Stimulated activated CD8-positive, alpha-beta memory T cell treated with anti-CD3 and anti-CD28 coated beads, Interleukin-12 subunit alpha, Interleukin-12 subunit beta, amount 100 ng/mL, for 24 hours (primary cell): ENCODE measurements at regions not wholly inside any gene's neighbourhood (a gene's known extent, or its start where the extent isn't known, plus 50 kb on each side); places are given as distances from the start of the nearest gene placed in this dataset.
"Not testable (repeated sequence)": the region's sequence is repeated elsewhere in the genome, so short reads cannot be mapped to it uniquely, and the experiment has no call there.

Experiments used
- DNase-seq: peaks from one replicate; pipeline ENCODE4 v3.0.0-alpha.2; 2020; ENCODE audit errors: extremely low read depth

DNA sequence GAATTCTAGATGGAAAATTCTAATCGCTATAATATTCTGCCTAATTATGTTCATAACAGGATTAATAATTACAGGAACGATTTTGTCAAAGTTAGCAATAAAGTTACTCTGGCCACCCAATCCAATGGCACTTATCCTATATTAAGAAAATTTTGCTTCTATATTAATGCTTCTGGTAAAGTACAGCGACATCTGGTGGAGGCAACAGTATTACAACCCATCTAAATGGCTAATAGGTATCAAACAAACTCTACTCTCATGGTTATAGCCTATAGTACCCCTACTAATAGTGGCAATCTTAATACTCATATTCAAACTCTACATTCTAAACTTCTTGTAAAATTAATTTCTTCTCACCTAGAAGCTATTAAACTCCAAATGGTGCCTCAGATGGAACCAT, 1084.7 kb upstream of the LRRTM1 start:
- DNase-seq: no peak

DNA sequence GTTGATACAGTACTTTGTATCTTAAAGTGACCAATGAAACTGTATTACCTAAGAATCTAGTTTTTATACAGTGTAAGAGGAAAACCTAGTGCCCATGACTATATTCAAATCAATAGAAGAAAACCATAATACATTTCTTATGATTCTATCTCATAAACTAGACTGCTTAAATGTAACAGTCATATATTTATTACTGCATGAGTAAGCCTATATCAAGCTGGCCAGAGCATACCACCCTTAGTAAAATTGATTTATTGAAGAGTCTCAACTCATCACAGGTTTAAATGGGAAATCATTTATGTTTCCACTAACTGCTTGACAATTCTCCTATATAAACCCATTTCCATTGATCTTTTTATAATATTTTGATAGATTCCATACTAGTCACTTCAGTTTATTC, 1059.2 kb upstream of the LRRTM1 start:
- DNase-seq: no peak

DNA sequence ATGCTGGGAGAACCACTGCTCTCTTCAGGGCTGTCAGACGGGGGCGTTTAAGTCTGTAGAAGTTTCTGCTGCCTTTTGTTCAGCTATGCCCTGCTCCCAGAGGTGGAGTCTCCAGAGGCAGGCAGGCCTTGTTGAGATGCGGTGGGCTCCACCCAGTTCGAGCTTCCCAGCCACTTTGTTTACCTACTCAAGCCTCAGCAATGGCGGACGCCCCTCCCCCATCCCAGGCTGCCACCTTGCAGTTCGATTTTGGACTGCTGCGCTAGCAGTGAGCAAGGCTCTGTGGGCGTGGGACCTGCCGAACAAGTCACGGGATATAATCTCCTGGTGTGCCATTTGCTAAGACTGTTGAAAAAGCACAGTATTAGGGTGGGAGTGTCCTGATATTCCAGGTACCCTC, 1057.9 kb upstream of the LRRTM1 start:
- DNase-seq: not testable (repeated sequence)

DNA sequence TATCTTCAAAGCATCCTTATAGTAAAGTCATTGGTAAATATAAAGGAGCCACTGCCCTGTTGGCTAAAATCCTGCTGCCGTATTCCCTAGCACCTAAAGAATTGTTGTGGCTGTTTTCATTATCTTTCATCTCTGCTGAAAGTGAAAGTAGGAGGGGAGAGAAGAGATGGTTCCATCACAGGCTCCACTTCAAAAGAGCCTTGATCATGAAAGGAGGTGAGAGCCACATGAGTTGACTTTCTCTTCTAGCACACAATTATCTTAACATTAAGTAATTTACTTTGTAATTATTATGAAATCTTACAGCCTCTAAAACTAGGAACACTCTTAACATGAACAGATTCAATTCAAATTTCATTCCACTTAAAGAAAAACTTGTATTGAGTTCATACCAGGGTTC, 1050.9 kb upstream of the LRRTM1 start:
- no peak for DNase-seq

DNA sequence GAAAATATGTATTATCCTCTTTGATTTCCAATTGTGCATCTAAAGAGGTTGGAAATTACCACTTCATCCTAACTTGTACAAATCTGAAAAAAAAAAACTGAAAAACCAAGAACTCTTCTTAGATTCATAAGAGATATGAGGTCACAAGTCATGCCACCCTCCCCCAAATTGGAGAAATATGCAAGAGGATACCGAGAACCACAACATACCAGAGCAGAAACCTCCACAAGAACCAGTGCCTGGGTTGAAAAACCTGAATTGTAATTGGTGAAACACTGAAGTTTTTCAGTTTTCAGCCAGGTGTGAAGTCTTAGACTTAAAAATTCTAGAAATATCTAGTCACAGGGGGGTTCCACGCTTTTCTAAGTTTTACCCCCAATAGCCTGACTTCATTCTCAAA, 1029.5 kb upstream of the LRRTM1 start:
- DNase-seq: no peak

DNA sequence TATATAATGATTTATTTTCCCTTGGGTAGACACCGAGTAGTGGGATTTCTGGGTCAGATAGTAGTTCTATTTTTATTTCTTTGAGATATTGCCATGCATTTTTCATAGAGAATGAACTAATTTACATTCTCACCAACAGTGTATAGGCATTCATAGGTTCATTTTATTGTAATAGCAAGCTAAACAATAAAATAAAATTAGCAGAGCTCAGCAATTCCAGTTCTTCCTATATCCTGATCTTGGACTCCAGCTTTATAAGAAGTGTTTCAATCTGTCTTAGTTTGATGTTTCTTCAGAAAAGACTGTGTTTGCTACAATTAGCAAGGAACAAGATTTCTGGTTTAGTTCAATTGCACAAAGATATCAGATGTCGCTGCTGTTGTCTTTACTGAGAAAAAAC, 1024.4 kb upstream of the LRRTM1 start:
- no peak for DNase-seq

DNA sequence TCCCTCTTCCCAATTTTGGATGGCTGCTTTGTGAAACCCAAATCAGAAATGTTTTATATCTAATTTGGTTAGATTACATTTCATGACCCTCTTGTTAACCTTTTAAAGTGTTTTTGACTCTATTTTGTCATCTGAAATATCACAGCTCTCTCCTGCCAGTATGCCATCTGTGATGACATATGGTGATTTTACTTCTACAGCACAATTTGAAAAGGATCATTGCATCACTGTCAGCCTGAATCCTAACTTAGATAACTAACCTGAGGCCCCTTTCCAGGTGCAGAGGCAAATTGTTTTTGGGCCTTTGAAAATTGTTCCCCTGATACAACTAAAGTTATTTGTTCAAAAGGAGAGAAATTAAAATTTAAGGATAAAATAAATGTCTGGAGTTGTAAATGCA, 1023.4 kb upstream of the LRRTM1 start:
- no peak for DNase-seq

DNA sequence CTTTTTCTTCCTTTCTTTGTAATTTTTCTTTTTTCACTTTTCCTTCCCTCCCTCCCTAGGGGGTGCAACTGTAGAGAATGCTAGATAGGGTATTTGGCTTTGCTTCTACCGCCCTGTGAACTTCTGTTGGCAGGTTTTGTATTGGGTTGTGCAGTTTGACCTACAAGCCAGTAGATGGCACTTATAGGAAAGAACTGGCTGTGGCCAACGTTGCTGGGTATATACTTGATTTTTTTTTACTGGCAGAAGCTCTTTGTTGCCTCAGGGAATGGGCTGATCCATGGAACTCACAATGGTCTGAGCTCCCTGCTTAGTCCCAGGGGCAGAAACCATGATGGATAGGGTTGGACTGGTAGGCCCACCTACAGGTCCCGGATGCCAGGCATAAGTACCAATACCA, 1019.5 kb upstream of the LRRTM1 start:
- DNase-seq: no peak

DNA sequence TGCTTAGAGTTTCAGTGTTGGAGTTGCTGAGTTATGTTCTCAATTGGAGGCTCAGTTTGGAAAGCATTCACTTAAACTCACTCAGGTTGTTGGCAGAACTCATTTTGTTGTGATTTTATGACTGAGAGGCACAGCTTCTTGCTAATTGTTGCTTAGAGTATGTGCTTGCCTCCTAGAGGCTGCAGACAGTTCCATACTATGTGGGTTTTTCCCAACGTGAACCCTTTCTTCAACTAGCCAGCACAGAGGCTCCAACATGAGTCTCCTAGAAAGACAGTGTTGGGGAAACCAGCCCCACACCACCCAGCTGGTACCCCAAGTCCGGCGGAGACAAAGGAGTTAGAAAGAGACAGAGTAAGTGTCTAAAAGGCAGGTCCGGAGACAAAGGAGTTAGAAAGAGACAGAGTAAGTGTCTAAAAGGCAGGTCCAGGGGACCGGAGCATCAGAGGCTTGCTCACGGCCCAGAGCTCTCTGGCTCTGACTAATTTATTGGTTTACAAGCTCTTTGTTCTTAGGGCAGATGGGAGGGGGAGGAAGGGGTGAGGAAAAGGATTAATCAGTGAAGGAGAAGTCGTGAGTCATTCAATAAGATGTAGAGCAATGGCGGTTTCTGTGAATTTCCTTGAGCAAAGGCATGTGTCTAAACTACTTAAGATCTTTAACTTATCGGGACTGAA, 999.7 kb upstream of the LRRTM1 start:
- DNase-seq: no peak

DNA sequence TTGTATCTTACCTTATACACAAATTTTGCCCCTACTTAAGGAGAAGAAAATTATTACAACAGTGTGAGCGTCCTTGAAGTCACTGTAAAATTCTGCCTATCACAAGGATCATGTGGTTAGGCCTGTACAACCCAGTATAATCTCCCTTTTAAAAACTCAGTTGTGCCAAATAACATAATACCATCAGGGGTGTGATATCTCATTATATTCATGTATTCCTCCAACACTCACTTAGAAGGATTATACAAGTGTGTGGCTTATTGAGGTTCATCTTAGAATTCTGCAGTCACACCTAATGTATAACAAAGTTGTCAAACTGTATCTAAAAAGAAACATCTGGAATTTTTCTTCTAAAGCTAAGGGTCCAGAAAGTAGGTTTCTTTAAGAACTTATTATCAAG, 998.8 kb upstream of the LRRTM1 start:
- no peak for DNase-seq

DNA sequence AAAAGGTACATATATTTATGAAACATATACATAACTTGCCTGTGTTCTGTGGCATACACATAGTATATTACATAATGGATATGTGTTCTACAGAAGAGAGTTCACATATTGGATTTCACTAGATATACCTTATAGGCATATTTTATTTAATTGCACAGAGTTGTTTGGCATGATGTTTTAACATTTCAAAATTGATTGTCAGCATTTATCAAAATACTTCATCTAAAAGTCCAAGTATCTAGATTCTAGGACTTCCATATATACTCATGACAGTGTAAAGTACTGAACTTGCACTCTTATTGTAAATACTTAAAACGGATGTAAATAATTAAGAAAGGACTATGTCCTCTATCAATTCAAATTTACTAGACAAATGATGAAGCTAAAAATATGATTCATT, 995.3 kb upstream of the LRRTM1 start:
- DNase-seq: no peak

DNA sequence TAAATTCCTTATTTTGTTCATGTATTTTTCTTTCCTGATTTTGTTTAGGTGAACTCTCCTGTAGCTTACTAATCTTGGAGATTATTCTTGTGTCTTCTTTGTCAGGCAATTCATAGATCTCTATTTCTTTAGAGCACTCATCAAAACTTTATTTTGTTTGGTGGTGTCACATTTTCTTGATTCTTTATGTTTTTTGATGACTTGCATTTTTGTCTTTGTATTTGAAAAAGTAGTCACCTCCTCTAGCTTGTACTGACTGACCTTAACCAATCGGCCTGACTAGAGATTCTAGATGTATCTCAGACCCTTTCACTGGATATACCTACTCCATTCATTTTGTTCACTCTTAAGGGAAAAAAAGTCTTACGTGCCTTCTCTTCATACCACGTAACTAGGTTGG, 986.3 kb upstream of the LRRTM1 start:
- DNase-seq: no peak

DNA sequence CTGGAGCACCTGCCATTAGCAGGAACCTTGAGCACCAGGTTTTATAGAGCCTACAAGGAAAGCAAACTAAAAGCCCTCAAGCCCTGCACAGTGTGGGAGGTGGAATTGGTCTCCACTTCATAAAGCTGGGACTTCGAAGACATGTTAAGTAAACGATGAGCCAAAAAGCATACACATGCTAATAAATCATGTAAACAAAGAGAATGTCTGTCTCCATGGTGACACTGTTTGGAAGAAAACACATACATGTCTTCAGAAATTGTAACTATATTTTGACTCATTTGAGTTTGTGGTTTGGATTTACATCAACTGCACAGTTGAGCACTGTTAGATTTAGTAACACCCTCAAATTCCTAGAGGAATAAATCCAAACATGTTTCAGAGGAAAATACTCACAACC, 978.5 kb upstream of the LRRTM1 start:
- DNase-seq: no peak

DNA sequence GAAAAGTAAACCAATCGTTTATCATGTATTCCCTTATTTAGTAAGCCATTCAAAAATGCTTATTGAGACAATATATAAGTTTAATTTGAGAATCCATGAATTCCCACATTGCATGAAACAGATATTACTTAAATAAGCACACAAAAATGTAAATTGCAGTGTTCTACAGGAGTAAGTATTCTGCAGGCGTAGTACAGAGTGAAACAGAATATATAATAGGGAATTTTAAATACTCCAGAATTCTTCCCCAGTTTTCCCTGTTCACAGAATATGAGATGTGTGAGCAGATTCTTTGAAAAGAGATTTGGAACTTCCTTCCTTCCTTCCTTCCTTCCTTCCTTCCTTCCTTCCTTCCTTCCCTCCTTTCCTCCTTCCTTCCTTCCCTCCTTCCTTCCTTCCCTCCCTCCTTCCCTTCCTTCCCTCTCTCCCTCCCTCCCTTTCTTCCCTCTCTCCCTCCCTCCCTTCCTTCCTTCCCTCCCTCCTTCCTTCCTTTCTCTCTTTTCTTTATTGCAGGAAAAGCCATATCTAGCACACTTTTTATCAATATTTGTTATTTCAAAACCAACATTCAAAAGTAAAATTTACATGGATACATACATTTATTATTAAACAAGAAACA, 977.7 kb upstream of the LRRTM1 start:
- DNase-seq: no peak

DNA sequence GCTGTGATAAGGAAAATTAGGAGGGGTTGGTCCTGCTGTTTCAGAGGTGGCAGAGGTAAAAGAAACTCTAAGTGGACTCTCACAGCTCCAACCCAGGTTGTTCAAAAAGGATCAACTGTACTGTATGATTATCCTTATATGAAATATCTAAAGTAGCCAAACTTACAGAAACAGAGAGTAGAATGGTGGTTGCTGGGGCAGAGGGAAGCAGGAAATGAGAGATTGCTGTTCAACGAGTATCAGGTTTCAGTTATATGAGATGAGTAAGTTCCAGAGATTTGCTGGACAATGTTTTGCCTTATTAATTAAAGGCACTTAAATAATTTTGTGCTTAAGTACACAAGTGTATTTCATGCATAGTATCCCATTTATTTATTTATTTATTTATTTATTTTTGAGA, 972.0 kb upstream of the LRRTM1 start:
- DNase-seq: no peak

DNA sequence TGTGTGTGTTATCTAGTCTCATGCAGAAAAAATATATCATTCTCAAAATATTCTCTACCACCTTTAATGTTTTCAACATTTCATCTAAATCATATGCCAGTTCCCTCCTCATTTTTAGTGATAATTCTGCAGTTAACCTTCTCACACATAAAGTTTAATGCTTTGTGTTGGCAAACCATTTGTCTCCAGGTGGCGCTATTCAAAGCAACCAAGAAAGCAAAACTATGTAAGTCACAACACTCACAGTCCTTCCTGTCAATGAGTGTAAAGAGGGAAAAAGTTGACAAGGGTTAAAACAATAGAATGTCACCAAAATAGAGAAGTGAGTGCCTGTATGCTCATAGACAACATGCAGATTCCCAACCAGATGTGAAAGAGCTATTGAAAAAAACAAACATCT, 961.6 kb upstream of the LRRTM1 start:
- DNase-seq: no peak

DNA sequence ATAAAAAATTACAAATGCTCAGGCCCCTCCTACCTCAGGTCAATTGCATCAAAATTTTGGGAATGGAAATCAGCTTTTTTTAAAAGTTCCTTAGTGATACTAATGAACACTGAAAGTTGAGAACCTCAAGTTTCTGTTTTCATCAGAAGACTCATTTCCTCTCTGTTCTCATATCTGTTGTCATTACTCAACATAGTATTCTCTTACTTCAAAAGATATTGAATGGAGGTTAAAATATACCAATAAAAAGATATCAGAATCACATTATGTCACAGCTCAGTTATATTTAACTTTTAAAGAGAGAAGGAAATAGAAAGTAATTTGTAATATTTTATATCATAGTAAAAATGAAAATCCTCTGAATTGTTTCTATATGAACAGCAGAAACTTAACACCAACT, 959.4 kb upstream of the LRRTM1 start:
- no peak for DNase-seq

DNA sequence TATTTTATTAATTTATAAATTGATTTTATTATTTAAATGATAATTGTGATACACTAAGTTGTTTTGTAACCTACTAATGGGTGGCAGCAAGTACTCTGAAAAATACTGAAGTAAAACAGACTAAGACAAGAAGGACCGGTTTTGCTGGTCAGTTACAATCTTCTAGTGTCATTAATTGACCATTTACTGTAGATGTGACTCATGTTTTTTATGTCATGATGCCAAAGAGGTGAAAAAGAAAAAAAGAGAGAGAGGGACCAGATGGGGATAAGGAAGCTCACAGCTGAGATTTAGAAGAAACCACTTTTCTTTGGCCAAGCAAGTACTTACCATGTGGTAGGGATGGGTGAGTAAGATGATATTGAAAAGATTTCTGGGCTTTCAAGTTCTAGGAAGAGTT, 955.8 kb upstream of the LRRTM1 start:
- no peak for DNase-seq

DNA sequence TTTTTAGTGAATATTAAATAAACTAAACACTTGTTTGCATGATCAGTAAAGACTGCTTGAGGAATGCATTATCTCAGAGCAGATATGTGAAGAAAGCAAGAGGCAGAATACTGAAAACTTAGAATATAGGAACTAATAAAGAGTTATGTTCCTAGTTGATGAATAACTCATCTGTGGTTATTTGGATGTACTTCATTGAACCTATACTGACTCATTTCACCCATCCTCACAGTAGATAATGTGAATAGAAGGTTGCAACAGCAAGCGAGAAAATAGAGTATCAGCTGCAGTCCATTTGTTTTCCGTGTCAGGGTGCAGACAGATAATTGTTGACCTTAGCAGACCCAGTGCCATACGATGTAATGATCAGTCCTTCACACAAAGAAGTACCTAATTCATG, 945.7 kb upstream of the LRRTM1 start:
- DNase-seq: no peak

DNA sequence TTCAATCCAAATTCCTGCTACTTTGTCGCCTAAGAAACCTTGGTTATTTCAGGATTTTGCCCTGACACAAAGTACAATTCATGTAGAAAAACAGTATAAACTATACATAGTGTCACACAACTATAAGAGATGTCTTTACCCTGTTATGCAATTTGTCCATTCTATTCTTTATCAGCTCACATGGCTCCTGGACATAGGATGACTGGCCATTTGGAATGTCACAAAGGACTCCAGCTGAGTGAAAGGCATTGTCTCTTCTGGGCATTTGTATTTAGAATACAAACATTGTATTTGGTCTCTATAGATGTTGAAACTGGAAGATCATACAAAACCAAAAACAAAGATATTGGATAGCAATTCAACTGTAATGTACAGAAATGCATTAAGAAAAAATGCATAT, 944.6 kb upstream of the LRRTM1 start:
- no peak for DNase-seq

DNA sequence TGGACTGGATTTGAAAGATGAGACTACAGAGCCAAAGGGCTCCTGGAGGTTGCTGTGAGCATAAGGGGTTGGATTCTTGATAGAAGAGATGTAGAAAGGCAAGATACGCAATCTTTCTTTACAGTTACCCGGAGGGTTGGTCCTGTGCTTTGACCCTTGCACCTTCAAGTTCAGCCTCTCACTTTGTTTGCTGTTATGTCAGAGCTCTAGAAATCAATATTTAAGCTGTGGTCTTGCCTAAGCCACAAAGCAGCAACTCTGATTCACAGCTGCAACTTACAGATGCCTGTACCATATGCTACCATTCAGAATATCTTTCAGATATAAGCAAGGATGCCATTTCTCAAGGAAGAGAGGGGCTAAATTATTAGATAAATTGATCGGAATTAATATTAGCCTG, 943.1 kb upstream of the LRRTM1 start:
- DNase-seq: no peak

DNA sequence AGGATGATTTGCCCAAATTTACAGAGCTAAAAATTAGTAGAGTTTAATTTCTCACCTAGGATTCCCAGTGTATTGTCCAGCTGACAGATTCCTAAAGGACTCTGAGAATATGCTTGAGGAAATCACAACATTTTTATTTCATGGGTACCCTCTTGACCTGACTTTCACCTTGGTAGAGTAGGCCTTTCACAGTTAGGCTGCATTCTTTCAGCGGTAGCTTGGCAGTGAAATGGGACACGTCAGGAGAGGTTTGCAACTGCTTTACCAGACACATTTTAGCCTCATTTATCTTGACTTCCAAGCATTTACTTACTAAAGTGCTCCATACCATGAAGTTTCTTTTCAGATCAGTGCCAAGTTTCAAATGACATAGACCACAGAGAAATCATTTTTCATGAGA, 937.9 kb upstream of the LRRTM1 start:
- DNase-seq: no peak

DNA sequence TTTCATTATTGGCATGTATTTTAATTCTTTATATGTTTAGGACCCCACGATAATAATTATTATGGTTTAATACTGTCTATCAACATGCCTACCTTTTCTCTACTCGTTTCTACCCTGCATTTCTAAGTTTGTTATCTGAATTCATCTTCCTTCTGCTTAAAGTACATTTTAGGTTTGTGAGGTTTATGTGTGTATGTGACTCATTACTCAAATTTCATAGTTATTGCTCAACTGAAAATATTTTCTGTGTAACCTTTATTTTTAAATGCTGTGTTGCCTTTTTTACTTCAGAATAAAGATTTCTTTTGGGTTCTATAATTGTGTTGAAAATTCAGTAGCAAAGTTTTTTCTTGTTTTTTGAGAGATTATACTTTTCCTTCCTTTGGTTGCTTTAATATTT, 933.9 kb upstream of the LRRTM1 start:
- no peak for DNase-seq

DNA sequence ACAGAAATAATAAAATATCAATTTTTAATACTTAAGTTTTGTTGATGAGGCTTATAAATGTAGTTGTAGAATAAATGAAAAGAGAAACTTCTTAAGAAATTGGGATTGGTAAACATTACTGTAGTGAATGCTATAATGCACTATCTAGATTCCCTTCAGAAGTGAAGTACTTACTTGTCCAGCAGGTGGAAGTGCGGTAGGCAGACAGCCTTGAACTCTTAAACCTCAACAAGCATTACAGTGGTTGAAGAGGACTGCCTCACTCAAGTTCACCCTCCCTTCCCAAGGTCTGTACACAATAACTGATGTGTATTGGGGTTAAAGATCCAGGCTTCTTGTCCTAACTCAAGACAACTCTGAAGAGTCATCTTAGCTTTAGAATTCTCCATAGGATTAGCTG, 931.0 kb upstream of the LRRTM1 start:
- DNase-seq: no peak
